ENCODE measurements at regions not wholly inside any gene's neighbourhood (a gene's known extent, or its start where the extent isn't known, plus 50 kb on each side); places are given as distances from the start of the nearest gene placed in this dataset.

DNA sequence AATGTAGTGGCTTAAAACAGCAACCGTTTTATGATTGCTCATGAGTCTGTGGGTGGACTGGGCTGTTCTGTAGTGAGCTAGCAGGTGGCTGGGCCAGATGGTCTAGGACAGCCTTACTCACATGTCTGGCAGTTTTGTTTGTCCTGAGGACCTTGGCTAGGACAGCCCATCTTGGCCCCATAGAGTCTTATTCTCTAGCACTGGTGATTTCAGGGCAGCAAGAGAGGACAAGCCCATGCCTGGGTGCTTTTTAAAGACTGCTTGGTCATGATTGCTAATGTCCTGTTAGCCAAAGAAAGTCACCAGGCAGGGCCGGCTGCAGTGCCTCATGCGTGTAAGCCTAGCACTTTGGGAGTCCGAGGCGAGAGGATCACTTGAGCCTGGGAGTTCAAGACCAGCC is 139.8 kb downstream of the KATNIP start:
- TF ChIP-seq GATA2 (IDR thresholded peaks at IDR 0.05; ENCODE audit: low read depth, low read length) (no peak), GATA3 (IDR thresholded peaks at IDR 0.05; ENCODE audit: low read depth, low read length) (no peak)
